Psoas muscle (tissue), 7 donors: ENCODE measurements at regions not wholly inside any gene's neighbourhood (a gene's known extent, or its start where the extent isn't known, plus 50 kb on each side); places are given as distances from the start of the nearest gene placed in this dataset.
"Not testable (repeated sequence)": the region's sequence is repeated elsewhere in the genome, so short reads cannot be mapped to it uniquely, and the experiment has no call there.

Experiments used
- ATAC-seq, 4 donors: fragments of 200-7000 bp; cut with Tn5 transposase; one replicate each; pipeline ENCODE4 v1.9.1; 2020; ENCODE audit warnings: moderate library complexity in 3 of 4, mild to moderate bottlenecking in 2 of 4
- DNase-seq, 2 donors: peaks; one replicate each; pipeline ENCODE4 v3.0.0-alpha.2; 2020
- H3K27ac ChIP-seq: fragments of 200-600 bp; one replicate; pipeline ENCODE4 v1.8.0; 2022
- H3K27me3 ChIP-seq, 3 donors: fragments of 200-600 bp in 1 of 3; one replicate each; pipeline versions ENCODE4 v1.6.1 to v1.8.0; 2013 to 2022; ENCODE audit warnings: low read length in 2 of 3, mild to moderate bottlenecking in 2 of 3, moderate library complexity in 1 of 3; ENCODE audit not compliant: insufficient read depth in 3 of 3
- H3K36me3 ChIP-seq, 2 donors: fragments of 200-600 bp in 1 of 2; one replicate each; pipeline versions ENCODE4 v1.6.1 to v1.8.0; 2013 to 2022; ENCODE audit warnings: low read depth in 1 of 2, mild to moderate bottlenecking in 1 of 2, moderate library complexity in 1 of 2; ENCODE audit not compliant: insufficient read depth in 1 of 2
- H3K4me1 ChIP-seq: fragments of 200-600 bp; one replicate; pipeline ENCODE4 v1.8.0; 2022
- H3K4me3 ChIP-seq: fragments of 200-600 bp; one replicate; pipeline ENCODE4 v1.8.0; 2022; ENCODE audit warnings: mild to moderate bottlenecking
- H3K9me3 ChIP-seq: fragments of 200-600 bp; one replicate; pipeline ENCODE4 v1.8.0; 2022
- WGBS, 3 donors: extraction: QIAGEN DNeasy Blood & Tissue Kit; methylation state at CpG; one replicate each; pipeline versions ENCODE4 v1.1.6 to v1.1.7; 2013; 5-methylcytosine and 5-hydroxymethylcytosine counted together
- intact Hi-C, 2 donors: fragments of 100-400 bp; cut with DNase I; formaldehyde crosslinking; loops; one replicate each; pipeline versions ENCODE4 v1.11.0 to v1.14.2; 2022
- donor health status: healthy with polysubstance abuse.
- donor health status: DM: no; HTN: no; CAD: no; lungs with moderate emphysema.
- donor health status: Bipolar disorder and iron deficiency.
- donor health status: healthy.
- donor health status: DM: yes; HTN: yes; CAD: no.
- donor health status: DM: no; HTN: no; CAD: no.
- donor health status: DM: yes; HTN: yes; CAD: no.

DNA sequence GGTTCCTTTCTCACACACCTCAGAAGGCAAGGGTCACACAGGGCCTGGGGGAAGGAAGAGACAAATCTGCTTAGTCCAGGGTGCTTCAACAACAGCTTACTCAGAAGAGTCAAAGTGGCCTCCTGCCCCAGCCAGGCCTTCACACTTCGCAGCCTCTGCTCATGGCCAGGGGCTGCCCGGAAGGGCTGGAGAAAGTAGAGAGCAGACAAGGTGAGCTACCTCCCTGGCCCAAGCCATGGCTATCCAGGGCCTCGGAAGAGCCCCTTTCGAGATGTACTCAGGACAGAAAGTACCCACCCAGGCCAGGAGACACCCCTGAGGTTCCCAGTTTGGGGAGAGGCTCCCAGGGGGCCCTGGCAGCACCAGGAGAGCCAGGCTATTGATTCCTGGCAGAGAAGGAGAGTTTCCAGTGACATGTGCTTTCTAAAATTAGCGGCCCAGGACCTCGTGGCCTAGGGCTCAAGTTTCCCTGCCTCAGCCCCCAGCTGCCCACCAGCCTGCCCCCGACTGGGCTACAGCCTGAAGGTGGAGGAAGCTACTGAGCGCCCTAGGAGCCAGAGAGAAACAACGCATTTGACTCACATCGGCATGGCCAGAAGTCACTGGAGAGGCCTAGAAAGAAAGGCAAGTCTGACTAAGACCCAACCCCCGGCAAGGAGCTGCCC lies 533.2 kb downstream of the TP53TG3F start:
- intact Hi-C loops, H3K27me3 ChIP-seq, H3K36me3 ChIP-seq, H3K4me3 ChIP-seq, H3K9me3 ChIP-seq, H3K4me1 ChIP-seq: not testable (repeated sequence)
- DNase-seq (peak; percentile 20 to 48), ATAC-seq (peak; percentile 33 to 48 (median 46))
- 63 to 71% (median 68%) methylated on average over 10 to 11 of the region's 11 CpGs for WGBS, 3 donors
- peak overlapping the region; percentile 30 for H3K27ac ChIP-seq

DNA sequence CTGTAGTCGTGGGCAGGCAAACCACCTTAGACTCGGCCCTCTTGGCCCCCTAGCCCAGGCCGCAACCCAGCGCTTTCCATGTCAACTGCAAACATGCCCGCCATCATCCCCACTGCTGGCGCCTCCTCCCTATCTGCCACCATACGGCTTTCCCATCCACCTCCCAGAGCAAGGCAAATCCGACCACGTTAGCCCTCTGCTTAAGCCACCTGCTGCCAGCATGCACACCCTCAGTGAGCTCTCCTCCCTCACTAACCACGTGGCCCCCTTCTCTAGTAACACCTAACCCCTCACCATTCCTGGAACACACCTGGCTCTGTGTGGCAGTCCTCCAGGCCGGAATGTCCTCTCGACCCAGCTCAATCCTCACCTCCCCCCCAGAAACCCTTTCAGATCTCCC lies 534.8 kb downstream of the TP53TG3F start:
- H3K27ac ChIP-seq, ATAC-seq, intact Hi-C loops, H3K4me1 ChIP-seq, H3K9me3 ChIP-seq, H3K36me3 ChIP-seq, DNase-seq, H3K4me3 ChIP-seq, H3K27me3 ChIP-seq: not testable (repeated sequence)
- 72 to 78% (median 74%) methylated on average over 7 to 9 of the region's 12 CpGs for WGBS, 3 donors

DNA sequence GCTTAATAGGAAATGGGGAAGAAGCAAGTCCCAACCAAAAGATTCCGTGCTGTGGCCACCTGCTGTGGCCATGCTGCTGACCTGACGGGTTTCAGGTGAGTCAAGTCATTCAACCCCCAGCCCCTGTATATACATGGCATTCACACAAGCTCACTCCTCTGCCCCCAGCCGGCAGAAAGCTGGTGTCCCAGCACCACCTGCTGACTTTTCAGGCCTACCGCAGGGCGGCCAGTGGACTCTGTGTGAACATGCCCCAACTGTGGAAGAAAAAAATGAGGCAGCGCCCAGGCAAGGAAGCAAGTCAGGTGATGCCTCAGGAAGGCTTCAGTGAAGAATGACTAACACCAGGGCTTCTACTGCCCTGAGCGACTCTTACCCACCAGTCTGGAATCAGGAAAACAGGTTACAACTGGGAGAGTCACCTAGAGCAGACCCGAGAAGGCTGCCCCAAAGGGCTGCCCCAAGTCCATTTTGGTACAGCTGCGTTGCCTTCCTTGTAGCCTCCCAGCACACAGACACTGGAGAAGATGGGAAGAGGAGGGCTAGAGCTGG lies 536.5 kb downstream of the TP53TG3F start:
- H3K27me3 ChIP-seq, intact Hi-C loops, H3K4me3 ChIP-seq, H3K36me3 ChIP-seq, H3K9me3 ChIP-seq, H3K27ac ChIP-seq, H3K4me1 ChIP-seq: not testable (repeated sequence)
- DNase-seq (peak; percentile 28 to 61), ATAC-seq (peak; percentile 46 to 74 (median 64))
- WGBS, 3 donors, result 70 to 77% (median 73%) methylated on average over 6 to 8 of the region's 9 CpGs

- ATAC-seq, H3K36me3 ChIP-seq, H3K4me1 ChIP-seq, H3K27ac ChIP-seq, H3K9me3 ChIP-seq, DNase-seq, H3K4me3 ChIP-seq, H3K27me3 ChIP-seq, intact Hi-C loops: not testable (repeated sequence)
- 40 to 78% (median 64%) methylated on average over 1 to 2 of the region's 4 CpGs for WGBS, 3 donors
Measured at GRCh38 chr16:34001184-34001583, 541.8 kb downstream of the TP53TG3F start.

DNA sequence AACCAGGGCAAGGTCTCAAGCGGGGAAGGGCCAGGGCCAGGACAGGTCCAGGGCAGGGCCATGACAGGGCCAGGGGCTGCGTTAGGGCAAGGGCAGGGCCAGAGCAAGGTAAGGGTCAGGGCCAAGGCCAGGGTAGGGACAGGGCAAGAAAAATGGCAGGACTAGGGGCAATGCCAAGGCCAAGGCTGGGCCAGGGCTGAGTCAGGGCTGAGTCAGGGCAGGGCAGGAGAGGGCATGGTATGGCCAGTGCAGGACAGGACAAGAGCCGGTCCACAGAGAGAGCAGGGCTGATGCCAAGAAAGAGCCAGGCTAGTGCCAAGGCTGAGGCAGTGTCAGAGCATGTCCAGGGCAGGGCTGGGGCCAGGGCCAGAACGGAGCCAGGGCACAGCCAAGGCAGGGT lies 542.5 kb downstream of the TP53TG3F start:
- intact Hi-C loops, ATAC-seq, H3K4me1 ChIP-seq, H3K27ac ChIP-seq, H3K9me3 ChIP-seq, H3K36me3 ChIP-seq, H3K27me3 ChIP-seq, H3K4me3 ChIP-seq: not testable (repeated sequence)
- 27 to 71% (median 67%) methylated on average over 1 to 2 of the region's 4 CpGs for WGBS, 3 donors
- DNase-seq, result peak; percentile 31 to 70

DNA sequence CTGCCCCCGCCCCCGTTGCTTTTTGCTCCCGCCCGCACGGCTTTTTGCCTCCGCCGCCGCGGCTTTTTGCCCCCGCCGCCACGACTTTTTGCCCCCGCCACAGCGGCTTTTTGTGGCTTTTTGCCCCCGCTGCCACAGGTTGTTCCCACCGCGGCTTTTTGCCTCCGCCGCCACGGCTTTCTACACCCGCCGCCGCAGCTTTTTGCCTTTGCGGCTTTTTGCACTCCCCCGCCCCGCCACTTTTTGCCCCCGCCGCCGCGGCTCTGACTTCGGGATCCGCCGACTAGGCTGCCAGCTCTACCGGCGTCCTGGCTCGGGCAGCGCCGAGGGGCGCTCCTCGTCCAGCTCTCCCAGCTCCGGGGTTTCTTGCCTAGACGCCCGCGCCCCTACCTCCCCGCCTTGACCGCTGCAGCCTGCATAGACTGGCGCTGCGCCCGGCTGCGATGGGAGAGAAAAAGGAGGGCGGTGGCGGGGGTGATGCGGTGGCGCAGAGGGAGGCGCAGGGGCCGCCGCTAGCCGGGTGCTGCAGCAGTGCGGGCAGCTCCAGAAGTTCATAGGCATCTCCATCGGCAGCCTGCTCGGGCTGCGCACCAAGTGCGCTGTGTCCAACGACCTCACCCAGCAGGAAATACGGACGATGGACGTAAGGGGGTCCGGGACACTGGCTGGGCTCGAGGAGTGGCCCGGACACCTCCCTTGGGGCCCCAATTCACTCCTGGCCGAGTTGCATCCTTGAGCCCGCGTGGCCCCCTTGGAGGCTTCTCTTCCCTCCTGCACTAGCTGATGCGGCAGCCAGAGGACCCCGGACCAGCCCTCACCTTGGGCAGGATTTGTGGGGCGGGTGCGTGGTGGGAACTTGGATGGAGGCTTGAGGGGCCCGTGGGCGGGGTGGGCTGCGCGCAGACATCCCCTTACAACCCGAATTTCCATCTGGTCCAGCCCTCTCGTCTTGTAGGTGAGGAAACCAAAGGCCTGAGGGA lies 555.7 kb downstream of the TP53TG3F start:
- H3K4me3 ChIP-seq, H3K36me3 ChIP-seq, H3K4me1 ChIP-seq, intact Hi-C loops, H3K27me3 ChIP-seq, ATAC-seq, H3K9me3 ChIP-seq, H3K27ac ChIP-seq: not testable (repeated sequence)
- peak in 1 of 2 donors; percentile 28 for DNase-seq
- WGBS, 3 donors, result 50 to 57% (median 51%) methylated on average over 74 to 83 of the region's 83 CpGs

GRCh38 chr16:34018277-34018676 lies 558.9 kb downstream of the TP53TG3F start:
- H3K27me3 ChIP-seq, DNase-seq, H3K27ac ChIP-seq, H3K4me3 ChIP-seq, H3K9me3 ChIP-seq, H3K4me1 ChIP-seq, intact Hi-C loops, ATAC-seq, H3K36me3 ChIP-seq: not testable (repeated sequence)
